ENCODE measurements at regions not wholly inside any gene's neighbourhood (a gene's known extent, or its start where the extent isn't known, plus 50 kb on each side); places are given as distances from the start of the nearest gene placed in this dataset.

DNA sequence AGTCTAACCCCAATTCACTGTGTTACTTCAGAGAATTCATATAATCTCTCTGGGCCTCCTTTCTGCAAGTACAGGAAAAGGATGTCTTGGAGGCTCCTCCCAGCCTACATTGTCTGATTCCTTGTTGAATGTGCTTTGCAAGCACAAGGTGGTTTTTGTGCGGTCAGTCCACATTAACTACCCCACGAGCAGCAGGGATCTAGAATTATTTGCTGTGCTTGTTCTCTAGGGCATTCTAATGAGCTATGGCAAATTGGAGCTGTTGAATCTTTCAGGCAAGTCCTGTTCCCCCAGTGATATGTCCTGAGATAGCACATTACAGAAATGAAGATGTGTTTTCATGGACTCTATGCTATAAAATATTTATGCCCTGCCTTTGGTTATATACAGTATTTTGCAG, 349.4 kb downstream of the SLC4A3 start:
- no peaks in the 10 kb centered on the region for H3K79me2 ChIP-seq (ENCODE audit: insufficient read depth, low read length)
- no peak overlapping the region for H2AK5ac ChIP-seq (ENCODE audit: insufficient read length, low read length)
- no peak overlapping the region for H2BK20ac ChIP-seq (ENCODE audit: low read depth, low read length, poor library complexity, severe bottlenecking)
- H3K9me3 ChIP-seq (ENCODE audit: control insufficient read depth, low read depth, low read length) = no peaks in the 10 kb centered on the region
- TF ChIP-seq, protein P1, sequence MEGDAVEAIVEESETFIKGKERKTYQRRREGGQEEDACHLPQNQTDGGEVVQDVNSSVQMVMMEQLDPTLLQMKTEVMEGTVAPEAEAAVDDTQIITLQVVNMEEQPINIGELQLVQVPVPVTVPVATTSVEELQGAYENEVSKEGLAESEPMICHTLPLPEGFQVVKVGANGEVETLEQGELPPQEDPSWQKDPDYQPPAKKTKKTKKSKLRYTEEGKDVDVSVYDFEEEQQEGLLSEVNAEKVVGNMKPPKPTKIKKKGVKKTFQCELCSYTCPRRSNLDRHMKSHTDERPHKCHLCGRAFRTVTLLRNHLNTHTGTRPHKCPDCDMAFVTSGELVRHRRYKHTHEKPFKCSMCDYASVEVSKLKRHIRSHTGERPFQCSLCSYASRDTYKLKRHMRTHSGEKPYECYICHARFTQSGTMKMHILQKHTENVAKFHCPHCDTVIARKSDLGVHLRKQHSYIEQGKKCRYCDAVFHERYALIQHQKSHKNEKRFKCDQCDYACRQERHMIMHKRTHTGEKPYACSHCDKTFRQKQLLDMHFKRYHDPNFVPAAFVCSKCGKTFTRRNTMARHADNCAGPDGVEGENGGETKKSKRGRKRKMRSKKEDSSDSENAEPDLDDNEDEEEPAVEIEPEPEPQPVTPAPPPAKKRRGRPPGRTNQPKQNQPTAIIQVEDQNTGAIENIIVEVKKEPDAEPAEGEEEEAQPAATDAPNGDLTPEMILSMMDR (conservative IDR thresholded peaks at IDR 0.05) = no peak
- H3K56ac ChIP-seq (ENCODE audit: insufficient read length, low read depth, low read length) = no peak overlapping the region
- no peak overlapping the region for H3K18ac ChIP-seq (ENCODE audit: insufficient read length, low read depth, low read length)
- Mint-ChIP-seq H3K36me3 (ENCODE audit: insufficient read depth in 1 of 3, low read depth in 3 of 3) (no peaks in the 10 kb centered on the region; a peak in 1 of 7 replicates), H3K4me3 (no peak overlapping the region), H3K9me3 (peaks cover 0 to 3% of the 10 kb centered on the region in 2 experiments; a peak in 2 of 5 replicates), H3K27me3 (ENCODE audit: low read depth) (peaks cover 1% of the 10 kb centered on the region; the same call in 1 of the 2 replicates), H3K4me1 (no peaks in the 10 kb centered on the region), H3K27ac (no peak overlapping the region)
- no peak overlapping the region for H2BK12ac ChIP-seq (ENCODE audit: insufficient read length, low read depth, low read length)
- H3K4me1 ChIP-seq (ENCODE audit: insufficient read depth, low read length) = no peaks in the 10 kb centered on the region
- no peak overlapping the region for H3K27ac ChIP-seq (ENCODE audit: insufficient read length, low read depth, low read length)
- H2BK5ac ChIP-seq (ENCODE audit: insufficient read length, low read length) = no peak overlapping the region
- H3T11ph ChIP-seq (ENCODE audit: low read length) = no peak overlapping the region
- no peak overlapping the region for H2BK120ac ChIP-seq (ENCODE audit: low read depth, low read length, poor library complexity, severe bottlenecking)
- no peak overlapping the region for H3K9ac ChIP-seq (ENCODE audit: extremely low read depth, insufficient read length, low read length)
- no peaks in the 10 kb centered on the region for H4K20me1 ChIP-seq (ENCODE audit: control insufficient read depth, insufficient read depth, insufficient read length)
- H4K8ac ChIP-seq (replicated peaks; ENCODE audit: insufficient read length, low read depth, low read length) = no peak overlapping the region
- no peak overlapping the region for H3K23ac ChIP-seq (ENCODE audit: insufficient read length, low read depth, low read length)
- no peaks in the 10 kb centered on the region for H3K23me2 ChIP-seq (ENCODE audit: insufficient read length, low read depth, low read length, poor library complexity, severe bottlenecking)
- H3K27me3 ChIP-seq (ENCODE audit: insufficient read depth, low read length) = no peaks in the 10 kb centered on the region
- no peak overlapping the region for H4K5ac ChIP-seq (ENCODE audit: insufficient read length, low read depth, low read length)
- H2AFZ ChIP-seq (ENCODE audit: low read length) = no peak overlapping the region
- no peak for DNase-seq
- WGBS (ENCODE audit: extremely low coverage, insufficient read length, low lambda C conversion rate) = no CpG with 5 or more reads among the region's 2 CpGs
- H3K79me1 ChIP-seq (ENCODE audit: insufficient read depth, low read depth, low read length, poor library complexity, severe bottlenecking) = no peaks in the 10 kb centered on the region
- H3K14ac ChIP-seq (ENCODE audit: insufficient read depth, low read length) = no peak overlapping the region
- H3K4me2 ChIP-seq (ENCODE audit: insufficient read depth, insufficient read length, low read length) = no peak overlapping the region
- no peak overlapping the region for H2BK15ac ChIP-seq (ENCODE audit: low read depth, low read length)
- no peak overlapping the region for H4K91ac ChIP-seq (ENCODE audit: insufficient read length, low read depth, low read length)
- H3K4ac ChIP-seq (ENCODE audit: low read depth, low read length) = no peak overlapping the region
